GM21515 (cell line): ENCODE measurements at regions not wholly inside any gene's neighbourhood (a gene's known extent, or its start where the extent isn't known, plus 50 kb on each side); places are given as distances from the start of the nearest gene placed in this dataset.

ENCODE experiments used
- ATAC-seq: cut with Tn5 transposase; IDR thresholded peaks from one replicate; pipeline ENCODE4 v1.9.1; 2021; ENCODE audit not compliant: unreplicated experiment

- ATAC-seq = no peak
Measured at GRCh38 chr4:17068891-17069290, 170.4 kb upstream of the LDB2 start.

GRCh38 chr4:17068392-17068791 lies 169.9 kb upstream of the LDB2 start:
- no peak for ATAC-seq

GRCh38 chr4:17066972-17067371 lies 168.5 kb upstream of the LDB2 start:
- ATAC-seq = no peak

GRCh38 chr4:17066236-17066635 lies 167.8 kb upstream of the LDB2 start:
- ATAC-seq = no peak

GRCh38 chr4:17065821-17066220 lies 167.4 kb upstream of the LDB2 start:
- no peak for ATAC-seq

- no peak for ATAC-seq
Measured at GRCh38 chr4:17064959-17065358, 166.5 kb upstream of the LDB2 start.

GRCh38 chr4:17063888-17064287 lies 165.4 kb upstream of the LDB2 start:
- ATAC-seq = no peak

- no peak for ATAC-seq
Measured at GRCh38 chr4:17060230-17060629, 161.8 kb upstream of the LDB2 start.

GRCh38 chr4:17058916-17059741 lies 160.7 kb upstream of the LDB2 start:
- no peak for ATAC-seq

GRCh38 chr4:17058536-17058915 lies 160.1 kb upstream of the LDB2 start:
- no peak for ATAC-seq

- no peak for ATAC-seq
Measured at GRCh38 chr4:17057035-17057434, 158.6 kb upstream of the LDB2 start.

GRCh38 chr4:17055788-17056187 lies 157.3 kb upstream of the LDB2 start:
- no peak for ATAC-seq

- ATAC-seq = no peak
Measured at GRCh38 chr4:17045866-17046265, 147.4 kb upstream of the LDB2 start.

GRCh38 chr4:17038510-17039176 lies 140.2 kb upstream of the LDB2 start:
- no peak for ATAC-seq

GRCh38 chr4:17033768-17034181 lies 135.3 kb upstream of the LDB2 start:
- no peak for ATAC-seq

GRCh38 chr4:17033025-17033767 lies 134.8 kb upstream of the LDB2 start:
- no peak for ATAC-seq

- ATAC-seq = no peak
Measured at GRCh38 chr4:17030543-17030942, 132.1 kb upstream of the LDB2 start.

GRCh38 chr4:17029964-17030363 lies 131.5 kb upstream of the LDB2 start:
- ATAC-seq = no peak

GRCh38 chr4:17029432-17029831 lies 131.0 kb upstream of the LDB2 start:
- no peak for ATAC-seq

GRCh38 chr4:17027495-17027894 lies 129.1 kb upstream of the LDB2 start:
- no peak for ATAC-seq

GRCh38 chr4:17024425-17024824 lies 126.0 kb upstream of the LDB2 start:
- ATAC-seq = no peak

- ATAC-seq = no peak
Measured at GRCh38 chr4:17020901-17021300, 122.5 kb upstream of the LDB2 start.
